GM13976 (cell line): ENCODE measurements at regions not wholly inside any gene's neighbourhood (a gene's known extent, or its start where the extent isn't known, plus 50 kb on each side); places are given as distances from the start of the nearest gene placed in this dataset.

ENCODE experiments used
- DNase-seq: peaks from one replicate; pipeline ENCODE4 v3.0.0; 2012; ENCODE audit warnings: low spot score
- CTCF ChIP-seq: IDR thresholded peaks from 2 replicates; pipeline ENCODE4 v1.5.1; 2012; ENCODE audit warnings: borderline replicate concordance, mild to moderate bottlenecking; ENCODE audit not compliant: insufficient read depth; ENCODE audit errors: extremely low read depth, missing control alignments, control extremely low read depth
- in situ Hi-C: fragments of 300-500 bp; cut with MboI; formaldehyde crosslinking; loops from one replicate; pipeline ENCODE4 v1.12.0; 2022; ENCODE audit warnings: low sequenced_read_pairs, mixed read lengths, inconsistent platforms; ENCODE audit not compliant: unreplicated experiment

GRCh38 chr7:28245123-28245878 is 64.7 kb upstream of the JAZF1 start:
- in situ Hi-C loops, result no loop called here
- no peak for TF ChIP-seq CTCF
- DNase-seq, result no peak

GRCh38 chr7:28246921-28247461 is 66.4 kb upstream of the JAZF1 start:
- no peak for DNase-seq
- TF ChIP-seq CTCF, result no peak
- in situ Hi-C loops, result no loop called here

GRCh38 chr7:28258240-28258639 is 77.6 kb upstream of the JAZF1 start:
- no peak for DNase-seq
- in situ Hi-C loops, result no loop called here
- TF ChIP-seq CTCF, result no peak

GRCh38 chr7:28260969-28261368 is 80.4 kb upstream of the JAZF1 start:
- DNase-seq, result no peak
- in situ Hi-C loops, result no loop called here
- no peak for TF ChIP-seq CTCF

- no peak for TF ChIP-seq CTCF
- DNase-seq, result no peak
- in situ Hi-C loops, result no loop called here
Observed at GRCh38 chr7:28263622-28264271, 83.2 kb upstream of the JAZF1 start.

GRCh38 chr7:28266402-28266801 is 85.8 kb upstream of the JAZF1 start:
- no peak for TF ChIP-seq CTCF
- in situ Hi-C loops, result no loop called here
- DNase-seq, result no peak
